Right ventricle myocardium superior (tissue), 1 donor: ENCODE measurements at regions not wholly inside any gene's neighbourhood (a gene's known extent, or its start where the extent isn't known, plus 50 kb on each side); places are given as distances from the start of the nearest gene placed in this dataset.
A peak's percentile ranks its signal among the peaks of the same experiment; 100 is the strongest.

Experiments
- ATAC-seq: fragments of 200-7000 bp; cut with Tn5 transposase; one replicate; pipeline ENCODE4 v1.9.1; 2020; ENCODE audit warnings: mild to moderate bottlenecking; ENCODE audit not compliant: poor library complexity
- DNase-seq: peaks from one replicate; pipeline ENCODE4 v3.0.0-alpha.2; 2020
- intact Hi-C: fragments of 100-400 bp; cut with DNase I; formaldehyde crosslinking; loops from one replicate; pipeline ENCODE4 v1.11.2; 2022
- donor health status: DM: no; HTN: yes; CAD: no; lungs with severe emphysema.

DNA sequence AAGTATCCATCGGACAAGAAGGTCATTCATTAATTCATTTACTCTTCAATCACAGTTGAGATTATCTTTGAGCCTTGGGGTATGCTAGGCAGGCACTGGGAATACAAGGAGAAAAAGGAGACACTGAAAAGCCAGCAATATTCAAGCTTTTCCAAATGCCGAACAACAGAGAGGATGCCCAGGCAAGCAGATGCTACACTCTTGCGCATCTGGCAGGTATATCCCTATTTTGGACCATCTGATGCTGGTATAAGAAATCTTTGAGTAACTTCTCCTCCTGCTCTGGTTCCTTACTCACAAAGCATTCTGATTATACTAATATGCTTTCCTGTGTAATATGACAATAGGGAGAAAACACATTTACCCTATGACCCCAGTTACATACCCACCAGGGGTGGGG lies 354.9 kb downstream of the CBLL2 start:
- DNase-seq (no peak), ATAC-seq (no peak)
- intact Hi-C loops = no loop called here

GRCh38 chrX:22628275-22628674 lies 355.6 kb downstream of the CBLL2 start:
- peak; percentile 93 for ATAC-seq
- no peak for DNase-seq
- intact Hi-C loops = no loop called here

- ATAC-seq (peak; percentile 66), DNase-seq (no peak)
- intact Hi-C loops = no loop called here
Observed at GRCh38 chrX:22629105-22629725, 356.5 kb downstream of the CBLL2 start.

GRCh38 chrX:22634083-22634482 lies 361.4 kb downstream of the CBLL2 start:
- no peak for DNase-seq
- intact Hi-C loops = no loop called here
- no peak for ATAC-seq

DNA sequence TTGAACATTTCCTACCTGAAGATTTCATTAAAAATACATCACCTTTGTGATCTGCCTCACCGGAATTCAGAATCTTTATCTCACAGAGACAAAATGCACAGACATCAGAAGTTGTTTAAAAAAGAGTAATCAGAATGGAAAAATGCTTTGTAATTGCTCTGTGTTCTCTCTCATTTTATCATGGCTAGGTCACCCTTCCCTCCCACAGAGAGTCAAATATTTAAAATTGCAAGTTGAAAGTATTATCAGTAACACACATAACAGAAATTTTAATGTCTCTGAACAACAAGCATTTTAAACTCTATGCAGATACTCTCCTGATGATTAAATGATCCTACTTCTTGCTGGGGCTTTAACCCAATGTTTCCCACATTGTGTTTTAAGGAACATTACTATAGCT lies 362.0 kb downstream of the CBLL2 start:
- ATAC-seq (no peak), DNase-seq (no peak)
- intact Hi-C loops = no loop called here

GRCh38 chrX:22648281-22648680 lies 351.5 kb upstream of the DDX53 start:
- no peak for ATAC-seq
- DNase-seq = no peak
- intact Hi-C loops = no loop called here

- DNase-seq (peak; percentile 42), ATAC-seq (peak; percentile 59)
- intact Hi-C loops = no loop called here
Observed at GRCh38 chrX:22650691-22651090, 349.1 kb upstream of the DDX53 start.

DNA sequence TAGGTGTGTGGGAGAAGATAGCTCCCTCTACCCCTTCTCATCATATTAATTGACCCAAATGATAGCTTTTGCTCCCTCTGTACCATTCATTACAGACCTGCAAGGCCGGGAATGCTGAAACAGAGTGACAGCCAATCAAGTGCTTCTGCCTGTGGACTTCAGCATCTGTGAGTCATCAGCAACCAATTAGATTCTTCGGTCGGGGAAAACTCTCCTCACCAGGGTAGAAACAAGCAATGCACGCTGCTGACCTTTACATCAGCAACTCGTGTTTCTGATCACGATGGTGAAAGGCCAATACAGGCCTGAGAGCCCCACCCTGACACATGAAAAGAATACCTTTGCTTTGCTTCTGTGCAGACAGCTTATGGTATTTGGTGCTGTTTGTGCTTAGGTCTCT lies 347.2 kb upstream of the DDX53 start:
- no peak for ATAC-seq
- intact Hi-C loops = no loop called here
- DNase-seq = no peak

GRCh38 chrX:22660756-22661155 lies 339.0 kb upstream of the DDX53 start:
- ATAC-seq (no peak), DNase-seq (no peak)
- intact Hi-C loops = no loop called here

GRCh38 chrX:22662776-22663175 lies 337.0 kb upstream of the DDX53 start:
- DNase-seq (no peak), ATAC-seq (no peak)
- intact Hi-C loops = no loop called here

DNA sequence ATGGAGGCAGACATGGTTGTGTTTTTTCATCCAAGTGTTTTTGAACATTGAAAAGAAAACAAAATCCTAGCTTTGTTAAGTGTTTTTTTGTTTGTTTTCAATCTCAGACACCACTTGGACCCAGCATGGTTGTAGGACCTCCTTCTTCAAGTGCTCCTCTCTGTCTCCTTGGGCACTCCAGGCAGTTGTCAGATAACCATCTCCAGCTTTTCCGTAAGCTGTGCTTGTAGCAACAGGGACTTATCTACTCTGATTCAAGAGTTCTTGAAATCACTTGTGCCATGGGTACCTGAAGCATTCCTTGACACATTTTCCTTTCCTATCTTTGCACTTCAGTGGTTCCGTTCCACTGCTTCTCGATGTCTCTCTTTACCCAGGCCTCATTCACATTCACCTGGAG lies 334.9 kb upstream of the DDX53 start:
- no peak for ATAC-seq
- intact Hi-C loops = no loop called here
- no peak for DNase-seq

DNA sequence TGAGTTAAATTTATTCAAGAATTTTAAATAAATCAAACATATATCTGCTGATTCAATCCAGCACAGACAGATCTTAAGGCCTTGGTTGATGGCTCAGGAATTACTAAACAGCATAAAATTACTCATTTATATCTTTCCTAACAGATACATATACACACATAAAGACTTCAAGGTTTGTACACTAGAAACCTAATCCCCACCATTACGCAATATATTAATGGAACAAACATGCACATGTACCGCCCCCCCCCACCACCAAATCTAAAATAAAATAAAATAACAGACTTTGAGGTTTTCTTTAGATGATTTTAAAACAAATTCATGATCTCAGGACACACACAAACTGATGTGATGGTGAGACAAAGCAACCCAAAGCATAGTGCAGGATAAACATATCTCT lies 333.9 kb upstream of the DDX53 start:
- ATAC-seq (no peak), DNase-seq (no peak)
- intact Hi-C loops = no loop called here

- ATAC-seq = no peak
- no peak for DNase-seq
- intact Hi-C loops = no loop called here
Observed at GRCh38 chrX:22666441-22666840, 333.3 kb upstream of the DDX53 start.

- intact Hi-C loops = no loop called here
- no peak for DNase-seq
Observed at GRCh38 chrX:22674932-22675331, 324.8 kb upstream of the DDX53 start.

GRCh38 chrX:22686138-22686541 lies 313.6 kb upstream of the DDX53 start:
- ATAC-seq (no peak), DNase-seq (peak; percentile 37)
- intact Hi-C loops = no loop called here

More at GRCh38 chrX:22674932-22675331, 324.8 kb upstream of the DDX53 start:
- no peak for ATAC-seq

- ATAC-seq = no peak
- DNase-seq = no peak
- intact Hi-C loops = no loop called here
Observed at GRCh38 chrX:22689290-22689689, 310.5 kb upstream of the DDX53 start.

- peak; percentile 31 for ATAC-seq
- DNase-seq = no peak
- intact Hi-C loops = no loop called here
Observed at GRCh38 chrX:22690116-22690515, 309.6 kb upstream of the DDX53 start.

DNA sequence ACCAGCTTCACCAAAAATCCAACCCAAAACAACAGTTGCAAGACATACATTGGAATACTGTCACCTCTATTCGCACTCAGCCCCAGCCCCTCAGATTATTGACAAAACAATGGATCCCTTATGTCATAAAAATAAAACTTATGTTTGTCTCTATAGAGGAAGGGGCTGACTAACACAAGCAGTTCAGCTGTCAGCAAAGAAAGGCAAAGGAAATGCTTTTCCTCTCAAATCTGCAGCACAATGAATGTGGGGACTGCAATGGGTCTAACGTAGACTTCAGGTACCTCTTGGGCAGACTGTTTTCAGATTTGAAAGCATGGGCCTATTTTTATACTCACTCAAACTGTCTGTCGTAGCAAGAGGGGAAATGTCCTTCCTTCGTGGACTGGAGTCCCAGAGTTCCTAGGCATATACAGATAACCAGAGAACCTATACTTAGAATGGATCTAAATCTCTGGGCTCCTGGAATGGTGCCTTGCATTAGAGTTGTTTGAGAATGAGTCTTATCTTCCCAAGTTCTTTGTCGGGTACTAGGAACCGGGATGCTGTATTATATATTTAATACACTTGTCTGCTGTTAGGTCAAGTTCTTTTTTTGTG lies 307.7 kb upstream of the DDX53 start:
- no peak for ATAC-seq
- no peak for DNase-seq
- intact Hi-C loops = no loop called here

- intact Hi-C loops = no loop called here
- no peak for ATAC-seq
- no peak for DNase-seq
Observed at GRCh38 chrX:22698151-22698550, 301.6 kb upstream of the DDX53 start.

- no peak for ATAC-seq
- intact Hi-C loops = no loop called here
Observed at GRCh38 chrX:22699581-22700091, 300.1 kb upstream of the DDX53 start.

DNA sequence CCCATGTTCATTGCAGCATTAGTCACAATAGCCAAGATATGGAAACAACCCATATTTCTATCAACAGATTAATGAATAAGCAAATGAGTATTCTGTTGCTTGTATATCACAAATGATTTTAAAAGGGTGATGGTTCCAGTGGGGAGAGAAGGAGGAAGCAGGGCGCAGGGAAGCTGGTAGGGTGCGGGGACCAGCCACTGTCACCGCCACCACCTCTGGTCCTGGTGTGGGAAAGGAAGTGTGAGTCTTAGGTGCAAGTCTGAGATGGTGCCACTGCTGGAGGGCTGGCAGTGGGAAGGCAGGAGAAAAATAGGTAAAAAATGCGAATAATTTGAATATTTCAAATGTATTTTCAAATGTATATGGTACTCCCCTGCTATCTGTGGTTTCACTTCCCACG lies 286.8 kb upstream of the DDX53 start:
- DNase-seq = no peak
- intact Hi-C loops = no loop called here
- no peak for ATAC-seq

More at GRCh38 chrX:22699581-22700091, 300.1 kb upstream of the DDX53 start:
- DNase-seq = no peak
